IPS DF 4.7 (cell line): ENCODE measurements at regions not wholly inside any gene's neighbourhood (a gene's known extent, or its start where the extent isn't known, plus 50 kb on each side); places are given as distances from the start of the nearest gene placed in this dataset.

ENCODE experiments used
- DNase-seq: peaks from one replicate; pipeline ENCODE4 v3.0.0-alpha.2; 2013; ENCODE audit warnings: low spot score; ENCODE audit errors: extremely low read depth

DNA sequence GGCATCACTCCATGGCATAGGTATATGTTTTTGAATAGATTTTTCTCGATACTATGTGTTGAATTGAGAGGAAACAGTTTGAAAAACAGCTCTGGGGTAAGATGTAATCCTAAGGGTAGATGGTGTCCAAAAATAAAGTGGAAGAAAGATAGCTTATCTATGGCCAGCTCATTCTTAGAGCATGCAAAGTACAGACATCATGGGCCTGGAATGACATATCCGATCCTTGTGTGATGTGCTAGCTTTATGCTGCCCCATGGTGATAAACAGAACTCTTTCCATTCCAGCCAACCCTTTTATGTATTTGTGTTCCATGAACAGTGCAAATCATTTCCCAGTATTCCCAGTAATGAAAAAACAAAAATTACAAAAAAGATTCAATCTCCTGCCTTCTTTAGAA lies 390.2 kb upstream of the NXPH2 start:
- DNase-seq, result no peak

GRCh38 chr2:139165601-139166000 lies 385.4 kb upstream of the NXPH2 start:
- no peak for DNase-seq

GRCh38 chr2:139165041-139165440 lies 384.9 kb upstream of the NXPH2 start:
- no peak for DNase-seq

GRCh38 chr2:139162957-139163356 lies 382.8 kb upstream of the NXPH2 start:
- no peak for DNase-seq

GRCh38 chr2:139162456-139162855 lies 382.3 kb upstream of the NXPH2 start:
- DNase-seq, result no peak

DNA sequence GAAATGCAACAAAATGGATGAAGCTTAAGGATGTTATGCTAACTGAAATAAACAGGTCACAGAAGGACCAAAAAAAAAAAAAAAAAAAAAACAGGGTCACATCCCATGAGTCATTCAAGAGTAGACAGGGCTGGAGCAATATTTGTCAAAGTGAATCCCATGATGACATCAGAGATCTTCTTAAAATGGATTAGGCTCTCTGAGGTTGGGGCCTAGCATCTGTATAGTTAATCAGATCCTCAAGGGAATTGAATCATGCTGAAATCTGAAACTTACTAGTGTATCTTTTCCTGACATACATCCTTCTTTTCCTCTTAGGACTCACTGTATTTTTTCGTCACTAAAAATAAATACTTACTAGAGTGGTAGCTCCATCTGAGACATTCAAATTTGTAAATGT lies 380.6 kb upstream of the NXPH2 start:
- DNase-seq, result no peak

- no peak for DNase-seq
These were observed 379.0 kb upstream of the NXPH2 start for GRCh38 chr2:139159177-139159576.

- DNase-seq, result no peak
These were observed 376.5 kb upstream of the NXPH2 start for GRCh38 chr2:139156730-139157129.

DNA sequence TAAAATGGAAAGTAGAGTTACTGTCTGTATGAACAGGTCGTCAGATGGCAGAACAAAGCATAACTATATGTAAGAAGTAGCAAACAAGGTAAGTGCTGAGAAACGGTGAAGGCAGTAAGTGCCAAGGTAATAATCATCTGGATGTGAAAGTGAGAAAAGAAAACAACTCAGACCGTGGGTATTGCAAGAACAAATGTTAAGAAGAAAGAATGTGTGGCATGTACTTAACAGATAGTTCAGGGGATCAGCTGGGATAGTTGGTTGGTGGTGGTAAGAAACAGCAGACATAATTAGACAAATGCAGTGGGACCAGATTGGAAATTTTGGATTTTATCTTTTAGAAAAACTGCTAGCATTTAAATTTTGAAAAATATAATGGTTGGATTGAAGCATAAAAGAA lies 375.8 kb upstream of the NXPH2 start:
- DNase-seq, result no peak

GRCh38 chr2:139142252-139142880 lies 362.2 kb upstream of the NXPH2 start:
- DNase-seq, result no peak

DNA sequence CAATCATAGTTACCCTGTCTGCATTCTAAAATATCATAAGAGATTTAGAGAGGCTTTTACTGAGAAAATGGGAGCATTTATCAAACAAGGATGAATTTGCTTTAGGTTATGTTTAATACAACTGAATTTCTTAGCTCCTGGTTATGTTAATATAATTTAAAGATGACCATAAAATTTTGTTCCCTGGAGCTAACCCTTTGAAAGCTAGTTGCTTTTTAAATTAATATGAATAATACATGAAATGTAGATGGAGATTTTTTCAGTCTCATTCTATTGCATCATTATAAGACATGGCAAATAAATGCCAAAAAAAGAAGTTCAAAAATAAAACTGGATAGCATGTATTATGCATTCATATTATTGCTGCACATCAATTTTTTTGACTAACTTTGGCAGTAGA lies 344.1 kb upstream of the NXPH2 start:
- DNase-seq, result no peak

GRCh38 chr2:139123795-139124194 lies 343.6 kb upstream of the NXPH2 start:
- DNase-seq, result no peak

- DNase-seq, result no peak
These were observed 342.5 kb upstream of the NXPH2 start for GRCh38 chr2:139122711-139123158.

DNA sequence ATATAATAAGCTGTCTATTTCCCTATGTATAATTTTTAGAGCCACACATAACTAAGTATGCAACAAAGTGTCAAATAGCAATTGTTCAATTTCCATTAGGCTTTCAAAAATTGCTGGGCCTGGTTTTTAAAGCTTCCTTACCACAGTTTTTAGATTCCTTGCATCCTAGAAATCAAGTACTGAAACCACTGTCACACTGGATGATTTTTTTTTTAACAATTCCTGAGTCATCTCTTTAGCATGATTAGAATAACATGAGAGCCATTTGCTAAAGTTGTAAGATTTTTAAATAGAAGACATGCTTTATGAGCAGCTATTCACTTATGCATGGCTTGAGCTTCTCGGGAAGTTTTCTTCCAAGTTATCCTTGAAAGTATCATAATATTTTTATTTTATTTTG lies 319.5 kb upstream of the NXPH2 start:
- no peak for DNase-seq

- no peak for DNase-seq
These were observed 318.8 kb upstream of the NXPH2 start for GRCh38 chr2:139098961-139099360.

- DNase-seq, result no peak
These were observed 302.9 kb upstream of the NXPH2 start for GRCh38 chr2:139083121-139083520.

- DNase-seq, result no peak
These were observed 300.1 kb upstream of the NXPH2 start for GRCh38 chr2:139080244-139080643.

- no peak for DNase-seq
These were observed 299.1 kb upstream of the NXPH2 start for GRCh38 chr2:139079311-139079710.

GRCh38 chr2:139078376-139078775 lies 298.2 kb upstream of the NXPH2 start:
- DNase-seq, result no peak

DNA sequence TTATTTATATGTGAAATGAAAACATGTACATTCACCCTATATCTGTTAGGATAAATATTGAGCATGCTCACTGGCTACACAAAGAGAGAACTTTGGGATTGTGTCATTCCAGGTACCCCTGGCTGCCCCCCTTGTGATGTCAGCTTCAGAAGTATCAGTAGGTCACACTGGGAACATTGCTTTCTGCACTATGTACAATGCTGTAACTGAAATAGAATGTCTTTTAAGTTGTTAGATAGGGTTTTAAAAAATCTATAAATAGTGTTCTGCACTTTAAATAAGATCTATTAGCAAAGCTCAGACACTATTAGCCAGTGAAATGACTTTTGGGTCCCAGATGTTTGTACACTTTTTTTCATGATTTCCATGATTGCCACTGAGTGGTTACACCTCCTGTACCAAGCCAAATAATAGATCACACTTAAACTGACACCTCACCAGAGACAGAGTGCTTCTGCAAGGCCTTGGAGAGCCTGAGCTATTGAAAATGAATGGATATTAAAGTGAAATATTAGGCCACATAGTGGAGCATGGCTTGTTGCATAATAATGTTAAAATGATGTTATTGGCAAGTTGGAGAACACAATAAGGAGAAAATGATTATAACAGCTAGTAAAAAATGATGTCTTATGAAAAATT lies 297.0 kb upstream of the NXPH2 start:
- no peak for DNase-seq

GRCh38 chr2:139067874-139068273 lies 287.7 kb upstream of the NXPH2 start:
- no peak for DNase-seq

- DNase-seq, result no peak
These were observed 286.9 kb upstream of the NXPH2 start for GRCh38 chr2:139067072-139067471.

GRCh38 chr2:139064159-139064558 lies 284.0 kb upstream of the NXPH2 start:
- no peak for DNase-seq
